ENCODE measurements at regions not wholly inside any gene's neighbourhood (a gene's known extent, or its start where the extent isn't known, plus 50 kb on each side); places are given as distances from the start of the nearest gene placed in this dataset.
A peak's percentile ranks its signal among the peaks of the same experiment; 100 is the strongest.

DNA sequence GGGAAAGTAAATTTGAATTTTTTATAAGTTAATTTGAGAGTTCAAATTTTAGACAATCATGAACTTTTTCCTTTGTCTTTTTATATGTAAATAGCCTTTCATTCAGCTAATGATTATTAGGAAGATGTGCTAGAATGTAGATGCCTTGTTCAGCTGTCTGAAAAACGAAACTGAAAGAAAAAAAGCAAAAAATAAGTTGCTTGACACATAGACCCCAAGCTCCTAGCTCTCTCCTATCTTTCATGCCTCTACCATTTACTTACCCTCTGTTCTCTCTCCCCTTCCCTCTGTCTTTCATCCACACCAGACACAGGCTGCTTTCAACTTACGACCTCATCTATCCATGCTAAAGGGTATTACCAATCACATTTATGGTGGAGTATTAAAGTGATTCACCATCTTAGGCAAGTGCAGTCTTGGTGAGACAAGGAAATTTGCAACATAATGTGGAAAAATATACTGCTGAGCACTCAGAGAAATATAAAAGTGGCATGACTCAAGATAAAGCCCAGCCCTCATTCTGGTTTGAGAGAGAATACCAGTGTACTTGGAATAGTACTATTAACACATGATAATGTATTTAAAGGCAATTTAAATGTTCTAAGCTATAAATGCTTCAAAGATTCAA is 425.6 kb downstream of the SUCLG1 start:
- no peak for DNase-seq (ENCODE audit: low read depth in 1 of 2, low spot score in 1 of 2)
- H3K4me1 ChIP-seq (ENCODE audit: low read depth), result no peaks in the 10 kb centered on the region

GRCh38 chr2:84031312-84032050 is 427.6 kb downstream of the SUCLG1 start:
- Histone ChIP-seq H3K4me3 (no peak overlapping the region), H3K27ac (no peak overlapping the region), H3K27me3 (no peaks in the 10 kb centered on the region), H3K36me3 (no peaks in the 10 kb centered on the region), H3K9me3 (ENCODE audit: low read depth) (no peaks in the 10 kb centered on the region), H3K4me1 (ENCODE audit: low read depth) (no peaks in the 10 kb centered on the region)
- DNase-seq (ENCODE audit: low read depth in 1 of 2, low spot score in 1 of 2), result no peak
- no peak for TF ChIP-seq CTCF (IDR thresholded peaks at IDR 0.05; ENCODE audit: low read depth, low read length)

More for the DNA sequence above, 425.6 kb downstream of the SUCLG1 start:
- H3K36me3 ChIP-seq, result no peaks in the 10 kb centered on the region
- TF ChIP-seq CTCF (IDR thresholded peaks at IDR 0.05; ENCODE audit: low read depth, low read length), result no peak
- H3K4me3 ChIP-seq, result no peak overlapping the region
- no peaks in the 10 kb centered on the region for H3K9me3 ChIP-seq (ENCODE audit: low read depth)
- H3K27me3 ChIP-seq, result no peaks in the 10 kb centered on the region
- no peak overlapping the region for H3K27ac ChIP-seq

DNA sequence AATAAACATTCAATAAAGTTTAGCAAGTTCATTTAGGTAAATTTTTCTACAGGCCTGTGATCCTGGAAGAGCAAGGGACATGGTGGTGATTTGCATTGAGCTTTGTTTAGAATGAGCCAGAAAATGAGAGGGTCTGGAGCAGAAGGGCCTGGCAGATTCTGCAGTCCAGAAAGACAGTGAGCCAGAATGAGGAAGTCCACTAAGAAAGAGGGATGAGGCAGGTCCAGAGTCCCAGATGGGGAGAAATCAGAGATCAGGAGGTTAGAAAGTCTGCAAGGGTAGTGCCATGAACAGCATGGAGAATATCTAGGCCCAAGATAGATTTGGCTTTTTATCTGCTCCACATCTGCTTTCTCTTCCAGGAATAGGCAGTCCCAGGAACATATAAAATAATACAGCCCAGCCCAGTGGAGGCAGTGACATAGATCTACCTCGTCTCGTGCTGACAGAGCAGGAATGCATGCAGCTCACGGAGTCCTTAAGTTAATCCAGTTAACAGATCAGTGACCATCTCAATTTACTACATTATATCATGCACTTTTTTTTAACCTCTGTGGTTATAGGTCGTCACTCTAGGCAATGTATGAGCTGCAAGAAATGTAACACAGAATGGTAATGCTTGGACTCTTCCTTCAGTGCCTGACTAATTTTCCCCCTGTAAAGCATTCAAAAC is 429.0 kb downstream of the SUCLG1 start:
- H3K36me3 ChIP-seq, result no peaks in the 10 kb centered on the region
- DNase-seq (ENCODE audit: low read depth in 1 of 2, low spot score in 1 of 2), result no peak
- no peak for TF ChIP-seq CTCF (IDR thresholded peaks at IDR 0.05; ENCODE audit: low read depth, low read length)

DNA sequence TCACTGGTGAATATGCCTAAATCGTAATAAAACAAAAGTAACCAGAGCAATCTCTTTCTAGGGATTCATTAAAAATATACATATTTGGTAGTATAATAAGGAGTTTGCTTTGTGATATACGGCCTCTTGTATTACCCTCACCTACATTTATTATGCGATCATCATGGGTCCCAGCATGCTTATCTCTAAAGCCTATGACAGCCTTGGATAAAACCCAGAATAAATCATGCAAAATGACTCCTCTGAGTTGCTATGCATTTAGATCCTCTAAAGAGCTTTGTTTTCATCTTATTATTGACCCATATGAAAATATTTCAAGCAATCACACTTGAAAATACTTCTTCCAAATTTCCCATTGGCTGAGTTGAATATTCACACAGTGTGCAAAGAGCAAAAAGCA is 432.3 kb downstream of the SUCLG1 start:
- Histone ChIP-seq H3K27me3 (no peaks in the 10 kb centered on the region), H3K27ac (no peak overlapping the region), H3K36me3 (no peaks in the 10 kb centered on the region), H3K4me1 (ENCODE audit: low read depth) (no peaks in the 10 kb centered on the region), H3K9me3 (ENCODE audit: low read depth) (no peaks in the 10 kb centered on the region), H3K4me3 (no peak overlapping the region)
- TF ChIP-seq CTCF (IDR thresholded peaks at IDR 0.05; ENCODE audit: low read depth, low read length), result no peak
- no peak for DNase-seq (ENCODE audit: low read depth in 1 of 2, low spot score in 1 of 2)

More for the DNA sequence above, 429.0 kb downstream of the SUCLG1 start:
- Histone ChIP-seq H3K9me3 (ENCODE audit: low read depth) (no peaks in the 10 kb centered on the region), H3K4me3 (no peak overlapping the region), H3K4me1 (ENCODE audit: low read depth) (no peaks in the 10 kb centered on the region), H3K27ac (no peak overlapping the region), H3K27me3 (no peaks in the 10 kb centered on the region)

DNA sequence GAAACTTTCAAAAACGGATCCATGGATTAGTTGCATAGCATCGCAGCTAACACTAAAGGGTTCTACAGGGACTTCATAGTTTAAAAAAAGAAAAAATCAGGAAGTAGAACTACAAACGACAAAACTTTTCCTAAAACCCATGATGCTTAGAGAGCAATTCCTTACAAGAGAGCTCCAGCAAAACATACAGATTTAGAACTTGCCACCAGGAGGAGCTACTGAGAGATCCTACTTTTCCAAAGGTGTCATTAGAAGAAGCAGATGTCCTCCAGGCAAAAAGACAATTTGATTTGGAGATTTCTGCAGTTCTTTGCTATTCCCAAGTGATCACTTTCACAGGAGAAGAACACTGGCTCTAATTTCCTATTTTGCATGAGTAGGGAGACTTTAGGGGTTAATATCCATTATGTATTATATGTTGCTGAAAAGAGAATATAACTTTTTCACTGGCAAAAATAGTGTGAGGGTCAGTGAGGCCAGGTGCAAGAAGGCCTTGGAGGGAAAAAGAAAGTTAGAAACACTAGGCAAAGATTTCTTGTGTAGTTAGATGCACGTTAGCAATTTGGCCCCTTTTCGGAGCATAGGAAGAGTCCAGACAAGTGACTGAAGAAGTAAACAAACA is 436.2 kb downstream of the SUCLG1 start:
- no peak overlapping the region for H3K4me3 ChIP-seq
- no peaks in the 10 kb centered on the region for H3K9me3 ChIP-seq (ENCODE audit: low read depth)
- H3K36me3 ChIP-seq, result no peaks in the 10 kb centered on the region
- no peak overlapping the region for H3K27ac ChIP-seq
- peak; percentile 60 for TF ChIP-seq CTCF (IDR thresholded peaks at IDR 0.05; ENCODE audit: low read depth, low read length)
- H3K27me3 ChIP-seq, result no peaks in the 10 kb centered on the region
- no peaks in the 10 kb centered on the region for H3K4me1 ChIP-seq (ENCODE audit: low read depth)
- peak; percentile 48 to 73 for DNase-seq (ENCODE audit: low read depth in 1 of 2, low spot score in 1 of 2)

All from cardiac muscle cell (in vitro differentiated cells and primary cell).